ENCODE measurements at regions not wholly inside any gene's neighbourhood (a gene's known extent, or its start where the extent isn't known, plus 50 kb on each side); places are given as distances from the start of the nearest gene placed in this dataset.
"Not testable (repeated sequence)": the region's sequence is repeated elsewhere in the genome, so short reads cannot be mapped to it uniquely, and the experiment has no call there.

DNA sequence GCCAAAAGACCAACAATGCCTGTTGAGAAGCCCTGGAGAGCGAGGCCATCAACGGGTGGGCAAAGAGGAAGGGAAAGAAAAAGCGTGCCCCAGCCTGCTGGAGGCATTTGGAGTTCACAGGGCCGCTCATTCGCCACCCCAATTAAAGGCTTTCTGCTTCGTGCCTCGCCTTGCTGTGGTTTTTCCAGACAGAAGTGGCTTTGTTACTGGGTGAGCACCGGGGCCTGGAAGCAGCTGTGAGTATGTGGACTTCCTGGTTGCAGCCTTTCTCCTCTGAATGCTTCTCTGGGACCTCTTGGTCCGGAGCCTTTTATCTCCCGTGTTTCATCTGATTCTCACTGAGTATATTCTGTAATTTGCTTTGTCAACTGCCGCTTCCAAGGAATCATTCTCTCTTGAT, 118.1 kb upstream of the EGR2 start:
- DNase-seq (ENCODE audit: low spot score) = no peak

DNA sequence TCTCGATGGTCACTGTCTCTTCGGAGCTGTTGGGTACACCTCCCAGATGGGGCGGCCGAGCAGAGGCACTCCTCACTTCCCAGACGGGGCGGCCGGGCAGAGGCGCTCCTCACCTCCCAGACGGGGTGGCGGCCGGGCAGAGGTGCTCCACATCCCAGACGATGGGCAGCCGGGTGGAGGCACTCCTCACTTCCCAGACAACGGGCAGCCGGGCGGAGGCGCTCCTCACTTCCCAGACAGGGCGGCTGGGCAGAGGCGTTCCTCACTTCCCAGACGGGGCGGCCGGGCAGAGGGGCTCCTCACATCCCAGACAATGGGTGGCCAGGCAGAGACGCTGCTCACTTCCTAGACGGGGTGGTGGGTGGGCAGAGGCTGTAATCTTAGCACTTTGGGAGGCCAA, 112.6 kb upstream of the EGR2 start:
- DNase-seq (ENCODE audit: low spot score) = not testable (repeated sequence)

DNA sequence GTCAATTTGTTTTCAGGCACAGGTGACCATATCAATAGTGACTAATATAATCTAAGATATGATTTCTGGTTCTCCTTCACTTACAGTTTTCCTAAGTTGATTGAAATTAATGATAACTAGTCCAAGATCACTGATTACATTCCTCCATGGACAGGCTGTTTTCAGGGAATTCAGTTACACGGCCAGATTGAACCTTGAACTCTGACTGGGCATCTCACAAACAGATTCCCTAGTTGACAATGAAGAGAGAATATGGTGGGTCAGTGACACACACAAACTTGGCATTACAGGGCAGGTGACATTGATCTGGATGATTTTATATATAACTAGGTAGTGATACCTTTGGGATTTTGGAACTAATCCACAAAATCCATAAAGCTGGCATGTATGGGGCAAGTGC, 110.2 kb upstream of the EGR2 start:
- no peak for DNase-seq (ENCODE audit: low spot score)

DNA sequence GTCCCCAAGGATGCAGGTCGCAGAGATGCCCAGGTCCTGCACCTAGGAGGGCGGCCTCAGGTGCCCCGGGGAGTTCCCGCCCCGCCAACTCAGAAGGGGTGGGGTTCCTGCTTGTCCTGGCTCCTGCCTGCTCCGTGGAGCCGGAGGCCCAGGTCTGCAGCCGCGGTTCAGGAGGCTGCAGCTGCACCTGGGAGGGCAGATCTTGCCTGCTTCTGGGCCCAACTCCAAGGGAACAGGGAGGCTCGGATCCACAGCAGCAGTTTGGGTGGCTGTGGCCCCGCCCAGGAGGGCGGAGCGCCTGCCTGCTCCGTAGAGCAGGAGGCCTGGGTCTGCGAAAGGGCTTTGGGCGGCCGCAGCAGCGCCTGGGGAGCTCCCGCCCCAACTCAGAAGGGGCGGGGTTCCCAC, 108.2 kb upstream of the EGR2 start:
- DNase-seq (ENCODE audit: low spot score) = no peak

DNA sequence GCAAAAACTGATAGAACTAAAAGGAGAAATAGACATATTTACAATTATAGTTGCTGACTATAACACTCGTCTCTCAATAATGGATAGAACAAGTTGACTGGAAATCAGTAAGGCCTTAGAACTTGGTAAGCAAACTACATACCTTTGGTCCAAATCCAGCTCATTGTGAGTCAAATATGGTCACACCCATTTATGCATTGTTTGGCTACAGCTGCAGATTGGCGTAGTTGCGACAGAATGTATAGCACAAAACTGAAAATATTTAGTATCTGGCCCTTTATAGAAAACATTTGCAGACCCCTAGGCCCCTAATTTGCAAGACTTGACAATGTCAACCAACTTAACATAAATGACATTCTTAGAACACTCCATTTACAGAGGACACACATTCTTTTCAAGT, 103.6 kb upstream of the EGR2 start:
- no peak for DNase-seq (ENCODE audit: low spot score)

DNA sequence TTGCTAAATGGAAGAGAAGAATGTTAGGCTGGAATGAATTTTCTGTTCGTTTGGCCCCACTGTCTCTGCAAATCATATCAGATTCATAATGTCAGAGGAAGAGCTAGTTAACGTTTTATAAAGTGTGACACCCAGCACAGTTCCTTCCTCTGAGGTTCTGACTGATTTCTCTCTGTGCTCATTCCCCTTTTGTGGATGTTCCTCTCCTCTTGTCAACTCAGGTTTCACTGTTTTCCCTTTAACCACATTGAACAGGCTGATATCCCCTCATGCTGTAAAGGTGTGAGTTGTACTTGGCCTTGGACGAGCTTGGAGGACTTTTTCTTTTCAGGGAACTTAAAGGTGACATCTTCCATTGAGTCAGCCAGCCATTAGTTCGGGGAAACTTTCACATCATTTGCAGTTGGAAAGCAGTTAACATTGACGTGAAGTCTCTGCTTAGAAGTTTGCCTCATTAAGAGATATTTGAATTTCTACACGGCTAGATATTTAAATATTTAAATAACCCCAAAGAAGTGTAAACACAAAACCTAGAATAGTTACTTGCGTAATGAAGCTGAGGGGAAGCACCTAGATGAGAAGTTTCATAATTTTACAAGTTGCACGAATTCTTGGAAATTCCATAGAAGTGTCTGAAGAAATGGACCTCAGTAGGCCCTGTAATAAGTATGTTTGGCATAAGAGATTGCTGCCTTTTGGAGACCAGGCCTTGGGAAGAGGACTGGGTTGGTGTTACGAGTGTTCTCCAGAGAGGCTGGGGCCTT, 101.5 kb upstream of the EGR2 start:
- DNase-seq (ENCODE audit: low spot score) = no peak

DNA sequence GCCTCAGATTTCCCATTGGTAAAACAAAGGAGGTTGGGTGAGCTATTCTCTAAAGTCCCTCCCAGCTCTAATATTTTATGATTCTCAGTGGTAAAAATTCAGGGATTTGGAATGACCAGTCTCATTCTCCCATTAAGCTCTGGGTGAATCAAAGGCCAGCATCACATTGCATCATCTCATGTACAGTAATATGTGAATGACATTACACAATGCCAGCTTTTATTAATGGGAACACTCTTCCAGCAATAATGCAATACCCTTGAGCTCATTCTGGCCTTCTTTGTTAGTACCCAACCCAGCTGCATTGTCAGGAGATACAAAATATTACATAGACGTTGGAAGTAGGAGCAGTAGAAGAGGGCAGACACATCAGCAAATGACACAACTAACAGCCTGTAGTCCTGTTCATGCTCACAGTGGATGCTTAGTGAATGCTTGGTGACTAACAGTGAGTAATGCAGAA, 100.0 kb upstream of the EGR2 start:
- DNase-seq (ENCODE audit: low spot score) = peak; percentile 84

DNA sequence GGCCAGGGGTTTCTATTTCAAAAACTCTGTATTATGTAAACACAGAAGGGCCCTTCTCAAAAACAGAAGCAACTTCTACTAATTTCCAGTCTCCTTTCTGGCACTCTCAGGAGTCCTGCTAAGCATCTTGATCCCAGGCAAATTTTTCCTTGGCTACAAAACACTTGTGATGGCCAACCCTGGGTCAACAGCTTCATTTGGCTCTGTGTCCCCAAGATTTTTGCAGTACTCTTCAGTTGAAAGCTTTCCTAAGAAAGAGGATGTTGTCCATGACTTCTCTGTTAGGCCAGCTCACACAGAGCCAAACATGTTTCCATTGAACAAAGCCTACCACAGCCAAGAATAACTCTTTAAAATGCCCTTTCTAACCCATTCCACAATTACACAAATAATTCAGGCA, 99.0 kb upstream of the EGR2 start:
- no peak for DNase-seq (ENCODE audit: low spot score)

DNA sequence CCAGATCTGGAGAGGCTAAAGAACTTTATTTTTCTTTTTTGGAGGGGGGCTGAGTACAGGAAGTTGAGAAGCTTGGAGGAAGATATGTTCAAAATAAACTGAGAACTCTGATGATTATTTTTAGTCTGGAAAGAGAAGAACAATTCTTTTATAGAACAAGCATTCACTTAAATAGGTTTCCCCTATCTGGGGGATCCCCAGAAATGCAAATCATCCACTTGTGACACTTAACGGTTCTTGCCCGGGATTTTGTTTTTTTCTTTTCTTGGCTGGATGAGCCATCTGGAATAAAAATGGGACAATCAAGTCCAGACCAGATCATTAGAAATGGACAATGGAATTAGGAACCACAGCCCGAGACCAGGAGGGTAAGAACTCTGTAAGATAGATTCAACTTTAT, 95.9 kb upstream of the EGR2 start:
- DNase-seq (ENCODE audit: low spot score) = no peak

DNA sequence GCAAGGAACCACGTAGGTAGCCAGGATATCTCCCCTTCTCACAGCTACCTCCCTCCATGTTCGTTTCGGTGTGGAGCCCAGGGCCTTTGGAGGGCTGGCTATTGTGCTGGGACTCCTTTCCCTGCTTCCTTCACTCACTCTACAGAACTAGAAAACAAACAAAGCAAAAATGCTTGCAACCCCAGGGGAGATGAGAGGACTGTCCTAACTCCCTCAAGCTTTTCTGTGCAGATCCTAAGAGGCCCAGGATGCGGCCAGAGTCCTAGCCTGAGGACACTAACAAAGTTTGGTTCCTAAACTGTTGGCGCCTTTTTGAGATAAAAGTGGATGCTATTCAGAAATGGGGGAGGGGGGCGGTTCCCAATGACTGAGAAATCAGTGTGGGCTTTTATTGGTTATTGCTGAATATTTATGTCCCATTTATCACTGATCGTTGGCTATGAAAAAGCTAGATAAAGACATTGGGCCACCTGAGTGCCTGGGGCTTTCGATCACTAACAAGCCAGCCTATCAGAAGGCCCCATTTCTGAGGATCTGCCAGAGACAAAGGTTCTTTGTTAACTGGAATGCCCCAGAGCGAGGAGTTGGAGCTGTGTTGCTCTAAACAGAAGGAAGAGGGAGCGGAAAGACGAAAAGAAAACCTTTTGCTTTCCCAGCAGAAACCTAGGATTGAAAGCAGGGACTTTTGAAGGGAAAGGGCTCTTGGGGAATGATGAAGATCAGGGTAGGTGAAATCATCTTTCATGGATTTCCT, 95.2 kb upstream of the EGR2 start:
- DNase-seq (ENCODE audit: low spot score) = no peak

DNA sequence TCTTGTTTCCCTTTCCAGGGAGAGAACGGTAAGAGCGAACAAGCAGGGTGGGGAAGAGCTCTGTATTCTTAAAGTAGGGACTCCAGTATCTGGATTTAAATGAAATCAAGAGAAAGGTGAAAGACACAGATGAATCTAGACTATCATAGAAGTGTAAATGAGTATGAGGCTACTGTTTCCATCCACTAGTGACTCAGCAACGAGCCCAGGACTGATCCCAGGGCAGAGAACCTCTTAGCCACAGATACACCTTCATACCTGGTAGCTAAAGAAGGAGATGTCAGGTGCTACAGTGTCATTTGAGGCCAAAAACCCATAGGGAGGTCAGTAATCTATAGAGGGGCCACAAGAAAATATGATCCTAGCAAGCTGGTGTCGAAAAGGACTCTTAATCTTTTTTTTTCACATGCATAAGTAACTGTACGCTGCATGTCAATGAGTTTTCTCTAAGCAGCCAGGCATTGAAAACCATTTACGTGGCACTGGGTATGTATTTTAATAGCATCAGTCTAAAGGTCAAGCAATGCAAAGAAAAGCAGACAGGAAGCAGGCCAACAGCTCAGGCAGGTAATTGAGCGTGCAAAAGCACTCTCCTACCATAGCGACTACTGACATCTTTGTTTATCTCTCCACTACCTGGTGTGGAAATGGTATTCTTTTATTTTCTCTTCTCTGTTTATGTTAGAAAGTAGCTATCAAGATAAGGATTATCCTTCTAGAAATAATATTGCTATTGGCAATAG, 91.5 kb upstream of the EGR2 start:
- DNase-seq (ENCODE audit: low spot score) = no peak

DNA sequence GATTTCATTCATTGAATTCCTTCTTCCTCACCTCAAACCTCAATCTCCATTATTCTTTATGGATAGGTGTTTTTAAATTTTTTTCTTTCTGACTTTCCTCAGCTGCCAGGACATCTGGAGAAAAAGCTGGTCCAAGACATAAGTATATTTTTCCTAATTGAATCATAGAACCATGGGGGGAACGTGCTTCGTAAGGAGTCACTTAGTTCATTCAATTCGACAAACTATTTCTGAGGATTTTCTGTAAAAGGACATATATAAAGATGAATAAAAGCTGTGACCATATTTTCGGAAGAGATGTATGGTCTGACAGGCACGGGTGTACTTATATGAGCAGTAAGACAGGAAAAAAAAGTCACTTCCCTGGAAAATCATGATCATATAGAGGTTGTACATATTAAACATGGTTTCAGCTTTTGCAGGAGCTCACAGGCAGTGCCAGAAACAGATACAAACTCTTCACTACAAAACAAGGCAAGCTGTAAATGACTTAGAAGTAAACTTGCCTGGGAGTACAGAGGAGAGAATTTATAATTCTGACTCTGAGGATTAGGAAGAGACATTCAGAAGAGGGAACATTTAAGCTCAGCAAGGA, 88.2 kb upstream of the EGR2 start:
- no peak for DNase-seq (ENCODE audit: low spot score)

DNA sequence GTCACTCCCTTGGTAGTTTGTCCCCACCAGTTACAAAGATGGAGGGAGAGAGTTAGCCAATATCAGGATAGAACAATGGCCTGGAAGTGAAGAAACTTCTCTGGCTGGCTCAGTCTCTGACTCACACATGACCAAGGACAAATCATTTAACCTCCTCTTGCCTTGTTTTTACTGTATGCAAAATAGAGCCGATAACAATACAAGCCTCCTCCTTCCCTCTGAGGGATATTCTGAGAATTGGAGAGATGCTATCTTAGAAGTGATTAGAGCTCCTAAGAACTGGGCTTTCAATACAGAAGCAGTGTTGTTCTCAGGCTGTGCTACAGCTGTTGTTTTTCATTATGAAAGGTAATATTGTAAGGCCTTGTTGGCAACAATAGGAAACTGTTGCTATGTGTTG, 87.7 kb upstream of the EGR2 start:
- DNase-seq (ENCODE audit: low spot score) = peak; percentile 63

DNA sequence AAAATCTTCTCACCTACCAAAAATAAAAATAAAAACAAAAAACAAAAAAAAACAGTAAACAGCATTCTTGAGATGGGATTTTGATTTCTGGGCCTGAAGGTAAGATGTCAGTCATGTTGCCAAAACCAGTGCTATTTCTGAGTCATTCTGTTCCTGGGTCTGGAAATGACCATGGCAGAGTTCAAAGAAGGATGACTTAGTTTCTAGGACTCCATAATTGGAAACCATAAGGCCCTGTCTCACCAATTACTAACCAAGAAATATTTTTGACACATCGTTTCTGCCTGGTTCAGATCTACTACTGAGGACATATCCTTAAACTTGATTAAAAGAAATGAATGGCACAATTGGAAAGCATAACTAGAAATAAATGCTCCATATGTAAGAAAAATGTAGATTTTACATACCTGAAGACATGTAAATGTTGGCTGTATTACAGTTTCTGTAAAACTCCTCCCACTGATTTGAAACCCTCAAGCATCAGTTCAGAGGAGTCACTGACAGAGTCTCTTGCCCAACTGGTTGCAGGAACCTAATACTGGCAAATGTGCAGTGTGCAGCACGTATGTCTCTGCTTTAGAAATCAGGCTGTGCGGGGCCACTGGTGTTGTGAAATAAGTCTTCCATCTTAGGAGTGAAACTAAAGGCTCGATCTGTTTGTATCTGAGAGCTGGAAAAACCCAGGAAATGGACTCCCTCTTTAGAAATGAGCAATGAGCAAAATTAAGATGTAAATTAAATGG, 84.8 kb upstream of the EGR2 start:
- peak; percentile 13 for DNase-seq (ENCODE audit: low spot score)

DNA sequence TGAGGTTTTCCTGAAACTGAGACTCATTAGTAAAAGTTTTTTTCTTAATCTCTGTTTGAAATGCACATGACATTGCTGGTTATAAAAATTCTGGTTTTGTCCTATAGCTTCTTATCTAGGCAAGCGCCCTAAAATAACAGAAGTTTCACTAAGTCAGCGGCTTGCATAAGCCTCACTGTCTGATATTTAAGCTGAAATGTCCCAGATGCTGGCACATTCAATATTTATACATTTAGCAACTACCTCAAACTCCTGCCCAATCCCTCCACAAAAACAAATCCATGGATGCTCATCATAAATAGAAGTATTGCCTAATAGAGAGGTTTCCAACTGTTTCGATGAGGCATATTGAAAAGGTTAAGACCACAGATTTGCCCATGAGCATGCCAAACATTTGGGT, 83.1 kb upstream of the EGR2 start:
- no peak for DNase-seq (ENCODE audit: low spot score)

DNA sequence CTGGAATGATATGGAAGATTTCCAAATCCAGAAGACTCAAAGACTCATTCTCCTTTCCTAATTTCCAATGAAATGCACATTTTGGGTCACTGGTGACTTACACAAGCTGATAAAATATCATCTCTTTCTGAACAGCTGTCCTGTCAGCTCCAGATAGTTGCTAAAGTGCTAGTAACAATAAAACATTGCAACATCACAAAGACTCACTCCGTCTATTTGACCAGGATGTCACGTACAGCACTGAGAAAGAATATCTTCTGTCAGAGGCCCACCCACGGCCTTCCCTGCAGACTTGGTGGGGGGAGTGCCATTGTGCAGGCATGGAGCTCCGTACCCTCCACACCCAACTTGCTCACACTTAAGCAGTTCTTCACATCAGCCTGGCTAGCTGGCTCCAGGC, 78.9 kb upstream of the EGR2 start:
- peak; percentile 41 for DNase-seq (ENCODE audit: low spot score)

DNA sequence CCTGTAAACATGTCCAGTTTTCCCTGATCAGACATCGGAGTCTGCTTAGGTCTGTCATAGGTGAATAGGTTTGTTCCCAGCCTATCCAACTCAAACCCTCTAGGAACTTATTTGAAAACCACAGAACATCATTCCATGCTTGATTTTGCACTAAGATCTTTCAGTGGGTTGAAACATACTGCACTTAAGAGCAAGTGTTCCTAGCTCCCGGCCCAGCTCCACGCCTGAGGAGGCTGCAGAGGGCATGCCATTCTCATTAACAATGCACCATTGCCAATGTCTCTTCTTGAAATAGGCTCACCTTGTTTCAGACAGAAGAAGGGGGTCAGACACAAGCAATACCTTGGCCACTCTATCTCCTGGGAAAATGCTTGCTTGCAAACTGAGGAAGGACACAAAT, 78.0 kb upstream of the EGR2 start:
- no peak for DNase-seq (ENCODE audit: low spot score)

DNA sequence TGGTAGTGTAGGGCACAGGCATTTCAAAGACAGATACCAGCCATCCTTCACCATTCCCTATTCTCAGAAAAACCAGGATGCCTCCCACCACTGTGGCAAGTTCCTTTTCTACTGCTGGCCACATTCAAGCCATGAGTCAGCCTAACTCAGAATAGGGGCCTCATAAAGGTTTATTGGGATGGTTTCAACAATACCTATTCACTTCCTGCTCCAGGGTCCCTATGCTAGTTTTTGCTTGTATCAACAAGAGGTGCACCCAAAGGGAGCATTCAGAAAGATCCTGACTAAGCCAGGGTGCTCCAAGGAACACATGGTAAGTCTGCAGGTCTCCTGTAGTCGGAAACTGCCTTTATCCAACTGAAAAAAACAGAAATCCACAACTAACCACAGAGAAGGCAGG, 76.9 kb upstream of the EGR2 start:
- no peak for DNase-seq (ENCODE audit: low spot score)

DNA sequence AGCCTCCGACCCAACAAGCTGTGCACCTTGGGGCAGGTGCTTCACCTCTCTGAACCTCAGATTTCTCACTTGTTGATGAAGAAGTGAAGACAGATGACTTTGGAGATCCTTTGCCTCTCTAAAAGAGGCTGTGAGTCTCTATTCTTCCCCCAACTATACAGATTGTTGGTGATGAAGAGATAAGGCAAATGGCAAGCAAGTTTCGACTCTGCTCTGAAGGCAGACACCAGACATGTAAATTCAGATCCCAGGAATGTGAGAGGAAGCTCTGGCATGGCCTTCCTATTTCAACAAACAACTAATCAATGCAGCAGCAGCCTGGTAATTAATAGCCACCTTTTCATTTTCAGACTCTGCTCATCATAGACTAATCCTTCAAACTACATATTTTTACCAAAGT, 74.2 kb upstream of the EGR2 start:
- no peak for DNase-seq (ENCODE audit: low spot score)

DNA sequence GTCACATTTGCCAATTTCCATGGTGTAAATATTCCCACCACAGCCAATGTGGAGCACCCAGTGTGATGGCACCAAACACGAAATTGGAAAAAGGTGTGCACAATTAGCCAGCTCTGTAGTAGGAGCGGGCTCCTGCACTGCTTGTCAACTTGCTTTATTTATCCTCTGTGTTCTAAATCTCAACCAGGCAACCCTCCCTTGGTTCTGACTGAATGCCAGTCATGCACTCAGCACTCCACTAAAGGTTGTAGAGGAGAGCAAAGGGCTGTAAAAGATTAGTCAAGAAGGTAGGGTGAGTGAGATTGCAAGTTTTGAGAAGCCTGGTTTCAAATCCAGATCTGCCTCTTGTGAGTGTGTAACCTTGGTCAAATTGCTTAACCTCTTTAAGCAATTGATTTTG, 71.5 kb upstream of the EGR2 start:
- DNase-seq (ENCODE audit: low spot score) = no peak

DNA sequence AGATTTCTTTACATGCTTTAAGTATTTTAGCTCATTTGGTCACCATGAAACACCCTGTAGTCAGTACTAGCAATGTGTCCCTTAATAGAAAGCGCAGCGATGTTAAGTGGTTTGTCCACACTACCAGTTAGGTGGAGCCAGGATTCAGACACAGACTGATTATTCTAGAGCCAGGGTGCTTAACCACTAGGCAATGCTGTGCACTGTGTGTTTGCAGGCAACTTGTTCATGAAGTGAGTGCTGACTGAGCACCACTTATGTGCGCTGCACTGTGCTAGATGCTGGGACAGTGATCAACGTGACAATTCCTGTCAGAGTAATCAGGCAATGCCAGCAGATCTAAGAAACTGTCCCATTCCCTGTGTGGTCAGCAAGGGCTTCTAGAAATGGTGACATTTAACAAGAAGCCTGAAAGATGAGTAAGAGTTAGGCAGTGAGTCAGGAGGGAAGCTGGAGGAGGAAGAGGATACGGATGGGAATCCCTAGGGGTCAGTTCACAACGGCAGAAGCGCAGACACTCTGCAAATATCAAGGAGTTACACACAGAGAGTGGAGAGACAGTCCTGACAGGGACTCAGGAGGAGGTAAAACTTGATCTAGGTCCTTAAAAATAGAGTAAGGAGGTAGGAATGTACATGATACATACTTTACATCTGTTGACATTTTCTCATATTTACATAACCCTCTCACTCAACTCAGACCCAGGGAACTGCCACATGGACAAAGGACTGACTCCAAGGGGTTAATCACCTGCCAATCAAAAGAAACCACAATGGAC, 69.7 kb upstream of the EGR2 start:
- peak; percentile 76 for DNase-seq (ENCODE audit: low spot score)

Data from AG08395 (cell line).